HEK293 (cell line): ENCODE measurements at regions not wholly inside any gene's neighbourhood (a gene's known extent, or its start where the extent isn't known, plus 50 kb on each side); places are given as distances from the start of the nearest gene placed in this dataset.

Source experiments
- CTCF ChIA-PET: fragments of 350-600 bp; formaldehyde crosslinking; extraction: SDS; loops from one replicate; lab custom pipeline; 2021; ENCODE audit warnings: antibody characterized with exemption; lab: Yijun Ruan, JAX
- POLR2A ChIA-PET: fragments of 300-600 bp; formaldehyde crosslinking; extraction: SDS; loops from one replicate; lab custom pipeline; 2020; ENCODE audit warnings: antibody characterized with exemption, inconsistent platforms; lab: Yijun Ruan, JAX
- H3K27ac ChIP-seq: fragments of 200-500 bp; sonication (Bioruptor generic); 2 replicates; pipeline ENCODE4 v1.5.1; 2014; ENCODE audit warnings: low read depth, low read length, control low read depth, inconsistent platforms; ENCODE audit errors: extremely low read depth
- H3K36me3 ChIP-seq, 2 experiments: fragments of 200-500 bp in 1 of 2; sonication (Bioruptor generic) in 1 of 2; 1 replicate in 1 of 2; 2 replicates in 1 of 2; pipeline ENCODE4 v1.5.1; 2014 to 2017; ENCODE audit warnings: inconsistent platforms in 2 of 2, low read length in 2 of 2; ENCODE audit not compliant: control insufficient read depth in 2 of 2, insufficient read depth in 1 of 2
- H3K4me1 ChIP-seq: fragments of 200-500 bp; sonication (Bioruptor generic); 2 replicates; pipeline ENCODE4 v1.5.1; 2014; ENCODE audit warnings: mild to moderate bottlenecking, low read length, inconsistent platforms; ENCODE audit not compliant: control insufficient read depth, insufficient read depth
- H3K4me3 ChIP-seq: 2 replicates; pipeline ENCODE4 v1.5.1; 2011; ENCODE audit warnings: low read depth, mild to moderate bottlenecking, control low read depth, low read length, moderate library complexity
- H3K9me3 ChIP-seq: fragments of 200-500 bp; sonication (Bioruptor generic); 2 replicates; pipeline ENCODE4 v1.5.1; 2014; ENCODE audit warnings: low read depth, low read length, inconsistent platforms; ENCODE audit not compliant: control insufficient read depth, insufficient read depth
- GLIS1 ChIP-seq: fragments of 450-650 bp; formaldehyde crosslinking; IDR thresholded peaks from 2 replicates; pipeline ENCODE4 v1.5.1; 2016; ENCODE audit warnings: missing biosample characterization, missing genetic modification characterization
- ZFP41 ChIP-seq: fragments of 450-650 bp; formaldehyde crosslinking; IDR thresholded peaks from 2 replicates; pipeline ENCODE4 v1.5.1; 2016; ENCODE audit warnings: missing biosample characterization, missing genetic modification characterization, borderline replicate concordance
- ZNF324 ChIP-seq: fragments of 450-650 bp; formaldehyde crosslinking; IDR thresholded peaks from 2 replicates; pipeline ENCODE4 v1.5.1; 2016; ENCODE audit warnings: missing biosample characterization, missing genetic modification characterization
- ZNF335 ChIP-seq: fragments of 450-650 bp; formaldehyde crosslinking; conservative IDR thresholded peaks from 2 replicates; pipeline ENCODE4 v1.5.1; 2016; ENCODE audit warnings: missing biosample characterization, missing genetic modification characterization
- ZNF37A ChIP-seq: fragments of 450-650 bp; IDR thresholded peaks from 2 replicates; pipeline ENCODE4 v1.5.1; 2018; ENCODE audit warnings: missing biosample characterization, missing genetic modification characterization
- ZNF48 ChIP-seq: fragments of 450-650 bp; formaldehyde crosslinking; IDR thresholded peaks from 2 replicates; pipeline ENCODE4 v1.5.1; 2016; ENCODE audit warnings: missing biosample characterization, missing genetic modification characterization
- ZNF544 ChIP-seq: fragments of 450-650 bp; formaldehyde crosslinking; IDR thresholded peaks from 2 replicates; pipeline ENCODE4 v1.5.0; 2017; ENCODE audit warnings: missing biosample characterization, missing genetic modification characterization
- ZNF548 ChIP-seq: fragments of 450-650 bp; formaldehyde crosslinking; IDR thresholded peaks from 2 replicates; pipeline ENCODE4 v1.5.1; 2016; ENCODE audit warnings: missing biosample characterization, missing genetic modification characterization
- ZNF558 ChIP-seq: fragments of 450-650 bp; formaldehyde crosslinking; IDR thresholded peaks from 2 replicates; pipeline ENCODE4 v1.5.1; 2016; ENCODE audit warnings: missing biosample characterization, missing genetic modification characterization
- ZNF585B ChIP-seq: fragments of 450-650 bp; formaldehyde crosslinking; IDR thresholded peaks from 2 replicates; pipeline ENCODE4 v1.5.1; 2016; ENCODE audit warnings: missing biosample characterization, missing genetic modification characterization
- ZNF658 ChIP-seq: fragments of 450-650 bp; formaldehyde crosslinking; IDR thresholded peaks from 2 replicates; pipeline ENCODE4; 2016; ENCODE audit warnings: missing biosample characterization, missing genetic modification characterization
- ZNF664 ChIP-seq: fragments of 450-650 bp; formaldehyde crosslinking; IDR thresholded peaks from 2 replicates; pipeline ENCODE4 v1.5.1; 2016; ENCODE audit warnings: missing biosample characterization, missing genetic modification characterization
- ZNF768 ChIP-seq: fragments of 450-650 bp; formaldehyde crosslinking; IDR thresholded peaks from 2 replicates; pipeline ENCODE4 v1.5.1; 2018; ENCODE audit warnings: missing biosample characterization, mild to moderate bottlenecking, missing genetic modification characterization
- ZNF777 ChIP-seq: fragments of 450-650 bp; formaldehyde crosslinking; IDR thresholded peaks from 2 replicates; pipeline ENCODE4 v1.5.1; 2017; ENCODE audit warnings: missing biosample characterization, missing genetic modification characterization, borderline replicate concordance
- ZNF791 ChIP-seq: fragments of 450-650 bp; formaldehyde crosslinking; IDR thresholded peaks from 2 replicates; pipeline ENCODE4 v1.5.1; 2016; ENCODE audit warnings: missing biosample characterization, missing genetic modification characterization
- ZNF843 ChIP-seq: fragments of 450-650 bp; formaldehyde crosslinking; IDR thresholded peaks from 2 replicates; pipeline ENCODE4 v1.5.1; 2016; ENCODE audit warnings: missing biosample characterization, missing genetic modification characterization
- ZSCAN23 ChIP-seq: fragments of 450-650 bp; formaldehyde crosslinking; IDR thresholded peaks from 2 replicates; pipeline ENCODE4 v1.5.1; 2016; ENCODE audit warnings: missing biosample characterization, missing genetic modification characterization
- TF ChIP-seq, protein P1 (sequence below): fragments of 450-650 bp; formaldehyde crosslinking; IDR thresholded peaks from 2 replicates; pipeline ENCODE4 v1.5.1; 2016; ENCODE audit warnings: missing biosample characterization, missing genetic modification characterization
- TF ChIP-seq, protein P2 (sequence below): fragments of 450-650 bp; formaldehyde crosslinking; conservative IDR thresholded peaks from 2 replicates; pipeline ENCODE4 v1.5.1; 2016; ENCODE audit warnings: low read depth, missing biosample characterization, missing genetic modification characterization
- TF ChIP-seq, protein P3 (sequence below): fragments of 450-650 bp; formaldehyde crosslinking; IDR thresholded peaks from 2 replicates; pipeline ENCODE4 v1.5.1; 2016; ENCODE audit warnings: missing biosample characterization, missing genetic modification characterization
- TF ChIP-seq, protein P4 (sequence below): fragments of 450-650 bp; formaldehyde crosslinking; IDR thresholded peaks from 2 replicates; pipeline ENCODE4 v1.5.1; 2016; ENCODE audit warnings: missing biosample characterization, missing genetic modification characterization, borderline replicate concordance

DNA sequence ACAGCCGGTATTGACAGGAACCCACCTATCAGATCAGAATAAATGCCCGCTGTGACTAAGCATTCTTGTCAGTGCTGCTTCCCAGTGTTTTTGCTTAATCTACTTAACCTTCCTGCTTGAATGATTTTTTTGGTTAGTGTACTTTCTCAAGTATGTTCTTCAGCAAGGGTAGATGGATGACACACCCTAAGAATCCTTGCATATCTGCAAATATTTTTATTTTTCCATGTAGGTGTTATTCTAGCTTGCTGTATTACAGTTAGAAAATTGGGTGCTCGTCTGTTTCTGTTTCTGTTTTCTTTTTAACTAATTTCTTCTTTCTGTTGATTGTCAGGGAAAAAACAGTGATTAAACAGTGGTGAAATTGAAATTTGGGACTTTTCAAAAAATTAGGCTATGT lies 64.5 kb downstream of the SEC61B start:
- TF ChIP-seq GLIS1 (tag by site-specific recombination) (no peak), ZNF558 (no peak), ZNF37A (tag by site-specific recombination) (no peak), ZNF48 (tag by site-specific recombination) (no peak), ZNF544 (no peak)
- TF ChIP-seq, protein P1, sequence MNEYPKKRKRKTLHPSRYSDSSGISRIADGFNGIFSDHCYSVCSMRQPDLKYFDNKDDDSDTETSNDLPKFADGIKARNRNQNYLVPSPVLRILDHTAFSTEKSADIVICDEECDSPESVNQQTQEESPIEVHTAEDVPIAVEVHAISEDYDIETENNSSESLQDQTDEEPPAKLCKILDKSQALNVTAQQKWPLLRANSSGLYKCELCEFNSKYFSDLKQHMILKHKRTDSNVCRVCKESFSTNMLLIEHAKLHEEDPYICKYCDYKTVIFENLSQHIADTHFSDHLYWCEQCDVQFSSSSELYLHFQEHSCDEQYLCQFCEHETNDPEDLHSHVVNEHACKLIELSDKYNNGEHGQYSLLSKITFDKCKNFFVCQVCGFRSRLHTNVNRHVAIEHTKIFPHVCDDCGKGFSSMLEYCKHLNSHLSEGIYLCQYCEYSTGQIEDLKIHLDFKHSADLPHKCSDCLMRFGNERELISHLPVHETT (tag by site-specific recombination) = no peak
- no peaks in the 10 kb centered on the region for H3K4me1 ChIP-seq
- no peaks in the 10 kb centered on the region for H3K9me3 ChIP-seq
- H3K27ac ChIP-seq = no peak overlapping the region
- POLR2A ChIA-PET = no interaction called here
- no peaks in the 10 kb centered on the region for H3K36me3 ChIP-seq
- CTCF ChIA-PET = interaction anchor here (0.7 to 1.5 kb wide), 2 partner anchors 13 to 20 kb away, joined by 3 to 6 read pairs; no protein-coding TSS in a partner anchor
- H3K4me3 ChIP-seq = no peak overlapping the region

DNA sequence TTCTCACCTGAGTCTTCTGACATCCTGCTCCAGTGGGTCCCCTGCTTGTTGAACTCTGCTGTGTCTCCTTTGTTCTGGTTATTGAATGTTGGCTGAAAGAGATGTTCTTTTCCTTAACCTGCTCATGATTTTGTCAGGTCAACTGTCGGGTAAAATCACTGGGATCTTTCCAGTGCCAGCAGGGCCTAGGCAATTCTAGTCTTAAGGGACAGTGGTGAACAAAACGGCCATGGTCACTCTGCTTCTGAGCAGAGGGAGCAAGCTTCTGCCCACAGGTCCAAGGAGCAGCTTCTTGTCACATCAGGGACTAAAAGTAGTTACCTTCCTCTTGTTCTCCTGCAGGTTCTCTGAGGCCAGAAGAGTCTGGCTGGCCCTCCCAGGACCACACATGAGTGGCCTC lies 65.6 kb downstream of the SEC61B start:
- H3K36me3 ChIP-seq = no peaks in the 10 kb centered on the region
- TF ChIP-seq ZNF324 (tag by site-specific recombination) (no peak), ZNF548 (tag by site-specific recombination) (no peak), ZFP41 (no peak), ZNF585B (tag by site-specific recombination) (no peak), ZSCAN23 (no peak), ZNF777 (tag by site-specific recombination) (no peak), ZNF335 (tag by site-specific recombination) (no peak), ZNF658 (tag by site-specific recombination) (no peak), ZNF664 (tag by site-specific recombination) (no peak)
- TF ChIP-seq, protein P2, sequence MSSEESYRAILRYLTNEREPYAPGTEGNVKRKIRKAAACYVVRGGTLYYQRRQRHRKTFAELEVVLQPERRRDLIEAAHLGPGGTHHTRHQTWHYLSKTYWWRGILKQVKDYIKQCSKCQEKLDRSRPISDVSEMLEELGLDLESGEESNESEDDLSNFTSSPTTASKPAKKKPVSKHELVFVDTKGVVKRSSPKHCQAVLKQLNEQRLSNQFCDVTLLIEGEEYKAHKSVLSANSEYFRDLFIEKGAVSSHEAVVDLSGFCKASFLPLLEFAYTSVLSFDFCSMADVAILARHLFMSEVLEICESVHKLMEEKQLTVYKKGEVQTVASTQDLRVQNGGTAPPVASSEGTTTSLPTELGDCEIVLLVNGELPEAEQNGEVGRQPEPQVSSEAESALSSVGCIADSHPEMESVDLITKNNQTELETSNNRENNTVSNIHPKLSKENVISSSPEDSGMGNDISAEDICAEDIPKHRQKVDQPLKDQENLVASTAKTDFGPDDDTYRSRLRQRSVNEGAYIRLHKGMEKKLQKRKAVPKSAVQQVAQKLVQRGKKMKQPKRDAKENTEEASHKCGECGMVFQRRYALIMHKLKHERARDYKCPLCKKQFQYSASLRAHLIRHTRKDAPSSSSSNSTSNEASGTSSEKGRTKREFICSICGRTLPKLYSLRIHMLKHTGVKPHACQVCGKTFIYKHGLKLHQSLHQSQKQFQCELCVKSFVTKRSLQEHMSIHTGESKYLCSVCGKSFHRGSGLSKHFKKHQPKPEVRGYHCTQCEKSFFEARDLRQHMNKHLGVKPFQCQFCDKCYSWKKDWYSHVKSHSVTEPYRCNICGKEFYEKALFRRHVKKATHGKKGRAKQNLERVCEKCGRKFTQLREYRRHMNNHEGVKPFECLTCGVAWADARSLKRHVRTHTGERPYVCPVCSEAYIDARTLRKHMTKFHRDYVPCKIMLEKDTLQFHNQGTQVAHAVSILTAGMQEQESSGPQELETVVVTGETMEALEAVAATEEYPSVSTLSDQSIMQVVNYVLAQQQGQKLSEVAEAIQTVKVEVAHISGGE = no peak
- TF ChIP-seq, protein P3, sequence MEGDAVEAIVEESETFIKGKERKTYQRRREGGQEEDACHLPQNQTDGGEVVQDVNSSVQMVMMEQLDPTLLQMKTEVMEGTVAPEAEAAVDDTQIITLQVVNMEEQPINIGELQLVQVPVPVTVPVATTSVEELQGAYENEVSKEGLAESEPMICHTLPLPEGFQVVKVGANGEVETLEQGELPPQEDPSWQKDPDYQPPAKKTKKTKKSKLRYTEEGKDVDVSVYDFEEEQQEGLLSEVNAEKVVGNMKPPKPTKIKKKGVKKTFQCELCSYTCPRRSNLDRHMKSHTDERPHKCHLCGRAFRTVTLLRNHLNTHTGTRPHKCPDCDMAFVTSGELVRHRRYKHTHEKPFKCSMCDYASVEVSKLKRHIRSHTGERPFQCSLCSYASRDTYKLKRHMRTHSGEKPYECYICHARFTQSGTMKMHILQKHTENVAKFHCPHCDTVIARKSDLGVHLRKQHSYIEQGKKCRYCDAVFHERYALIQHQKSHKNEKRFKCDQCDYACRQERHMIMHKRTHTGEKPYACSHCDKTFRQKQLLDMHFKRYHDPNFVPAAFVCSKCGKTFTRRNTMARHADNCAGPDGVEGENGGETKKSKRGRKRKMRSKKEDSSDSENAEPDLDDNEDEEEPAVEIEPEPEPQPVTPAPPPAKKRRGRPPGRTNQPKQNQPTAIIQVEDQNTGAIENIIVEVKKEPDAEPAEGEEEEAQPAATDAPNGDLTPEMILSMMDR = no peak
- no peak overlapping the region for H3K4me3 ChIP-seq
- no peaks in the 10 kb centered on the region for H3K9me3 ChIP-seq
- CTCF ChIA-PET = interaction anchor here (0.6 to 1.5 kb wide), 2 partner anchors 22 to 1028 kb away, joined by 6 read pairs; no protein-coding TSS in a partner anchor
- POLR2A ChIA-PET = no interaction called here
- H3K27ac ChIP-seq = no peak overlapping the region
- H3K4me1 ChIP-seq = no peaks in the 10 kb centered on the region

DNA sequence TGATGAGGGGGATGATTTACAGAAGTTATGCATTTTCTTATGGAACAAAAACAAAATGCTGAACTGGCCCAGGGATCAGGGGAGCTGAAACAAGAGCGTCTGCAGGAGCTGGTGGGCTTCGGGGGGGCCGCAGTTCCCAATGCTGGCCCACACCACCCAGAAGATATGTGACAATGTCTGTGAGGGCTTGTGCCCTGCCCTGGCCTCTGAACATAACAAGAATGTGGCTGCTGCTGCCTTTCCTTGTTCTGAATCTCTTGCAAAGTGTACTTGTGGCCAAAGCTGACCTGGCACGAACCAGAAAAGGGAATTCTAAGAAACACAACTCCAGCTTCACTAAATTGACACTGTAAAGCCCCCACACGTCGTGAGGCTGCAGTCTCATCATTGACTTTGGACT lies 66.7 kb downstream of the SEC61B start:
- no peaks in the 10 kb centered on the region for H3K9me3 ChIP-seq
- no peaks in the 10 kb centered on the region for H3K36me3 ChIP-seq
- CTCF ChIA-PET = interaction anchor here (1.1 kb wide), 1 partner anchor 10 kb away, joined by 3 read pairs; no protein-coding TSS in a partner anchor
- POLR2A ChIA-PET = no interaction called here
- no peaks in the 10 kb centered on the region for H3K4me1 ChIP-seq
- no peak overlapping the region for H3K27ac ChIP-seq
- no peak overlapping the region for H3K4me3 ChIP-seq
- no peak for TF ChIP-seq ZNF843 (tag by site-specific recombination)
- TF ChIP-seq ZNF791 = no peak
- TF ChIP-seq, protein P4, sequence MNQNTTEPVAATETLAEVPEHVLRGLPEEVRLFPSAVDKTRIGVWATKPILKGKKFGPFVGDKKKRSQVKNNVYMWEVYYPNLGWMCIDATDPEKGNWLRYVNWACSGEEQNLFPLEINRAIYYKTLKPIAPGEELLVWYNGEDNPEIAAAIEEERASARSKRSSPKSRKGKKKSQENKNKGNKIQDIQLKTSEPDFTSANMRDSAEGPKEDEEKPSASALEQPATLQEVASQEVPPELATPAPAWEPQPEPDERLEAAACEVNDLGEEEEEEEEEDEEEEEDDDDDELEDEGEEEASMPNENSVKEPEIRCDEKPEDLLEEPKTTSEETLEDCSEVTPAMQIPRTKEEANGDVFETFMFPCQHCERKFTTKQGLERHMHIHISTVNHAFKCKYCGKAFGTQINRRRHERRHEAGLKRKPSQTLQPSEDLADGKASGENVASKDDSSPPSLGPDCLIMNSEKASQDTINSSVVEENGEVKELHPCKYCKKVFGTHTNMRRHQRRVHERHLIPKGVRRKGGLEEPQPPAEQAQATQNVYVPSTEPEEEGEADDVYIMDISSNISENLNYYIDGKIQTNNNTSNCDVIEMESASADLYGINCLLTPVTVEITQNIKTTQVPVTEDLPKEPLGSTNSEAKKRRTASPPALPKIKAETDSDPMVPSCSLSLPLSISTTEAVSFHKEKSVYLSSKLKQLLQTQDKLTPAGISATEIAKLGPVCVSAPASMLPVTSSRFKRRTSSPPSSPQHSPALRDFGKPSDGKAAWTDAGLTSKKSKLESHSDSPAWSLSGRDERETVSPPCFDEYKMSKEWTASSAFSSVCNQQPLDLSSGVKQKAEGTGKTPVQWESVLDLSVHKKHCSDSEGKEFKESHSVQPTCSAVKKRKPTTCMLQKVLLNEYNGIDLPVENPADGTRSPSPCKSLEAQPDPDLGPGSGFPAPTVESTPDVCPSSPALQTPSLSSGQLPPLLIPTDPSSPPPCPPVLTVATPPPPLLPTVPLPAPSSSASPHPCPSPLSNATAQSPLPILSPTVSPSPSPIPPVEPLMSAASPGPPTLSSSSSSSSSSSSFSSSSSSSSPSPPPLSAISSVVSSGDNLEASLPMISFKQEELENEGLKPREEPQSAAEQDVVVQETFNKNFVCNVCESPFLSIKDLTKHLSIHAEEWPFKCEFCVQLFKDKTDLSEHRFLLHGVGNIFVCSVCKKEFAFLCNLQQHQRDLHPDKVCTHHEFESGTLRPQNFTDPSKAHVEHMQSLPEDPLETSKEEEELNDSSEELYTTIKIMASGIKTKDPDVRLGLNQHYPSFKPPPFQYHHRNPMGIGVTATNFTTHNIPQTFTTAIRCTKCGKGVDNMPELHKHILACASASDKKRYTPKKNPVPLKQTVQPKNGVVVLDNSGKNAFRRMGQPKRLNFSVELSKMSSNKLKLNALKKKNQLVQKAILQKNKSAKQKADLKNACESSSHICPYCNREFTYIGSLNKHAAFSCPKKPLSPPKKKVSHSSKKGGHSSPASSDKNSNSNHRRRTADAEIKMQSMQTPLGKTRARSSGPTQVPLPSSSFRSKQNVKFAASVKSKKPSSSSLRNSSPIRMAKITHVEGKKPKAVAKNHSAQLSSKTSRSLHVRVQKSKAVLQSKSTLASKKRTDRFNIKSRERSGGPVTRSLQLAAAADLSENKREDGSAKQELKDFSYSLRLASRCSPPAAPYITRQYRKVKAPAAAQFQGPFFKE (tag by site-specific recombination) = no peak
- no peak for TF ChIP-seq ZNF768 (tag by site-specific recombination)
